ENCODE measurements at regions not wholly inside any gene's neighbourhood (a gene's known extent, or its start where the extent isn't known, plus 50 kb on each side); places are given as distances from the start of the nearest gene placed in this dataset.
"Not testable (repeated sequence)": the region's sequence is repeated elsewhere in the genome, so short reads cannot be mapped to it uniquely, and the experiment has no call there.

DNA sequence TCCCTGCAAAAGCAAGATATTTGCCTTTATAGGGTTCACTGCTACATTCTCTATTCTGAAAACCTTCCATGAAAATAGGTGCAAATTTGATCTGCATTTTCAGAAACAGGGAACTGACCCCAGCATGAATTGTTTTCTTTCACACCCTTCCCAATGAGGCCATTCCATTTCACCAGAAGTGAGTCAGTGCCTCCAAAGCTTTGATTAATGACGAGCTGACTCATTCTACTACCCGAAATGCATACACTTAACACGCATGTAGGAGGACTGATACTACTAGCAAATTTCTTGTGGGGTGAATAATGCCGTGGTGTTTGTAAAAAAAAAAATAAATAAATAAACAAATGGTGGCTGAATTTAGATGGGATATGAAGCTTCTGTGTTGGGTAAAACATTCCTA, 146.9 kb upstream of the FGF13 start:
- Mint-ChIP-seq H3K27me3 (ENCODE audit: low read depth) (no peaks in the 10 kb centered on the region), H3K27ac (no peak overlapping the region), H3K4me3 (no peak overlapping the region), H3K4me1 (no peaks in the 10 kb centered on the region), H3K36me3 (no peaks in the 10 kb centered on the region), H3K9me3 (no peaks in the 10 kb centered on the region)
- TF ChIP-seq, protein P1, sequence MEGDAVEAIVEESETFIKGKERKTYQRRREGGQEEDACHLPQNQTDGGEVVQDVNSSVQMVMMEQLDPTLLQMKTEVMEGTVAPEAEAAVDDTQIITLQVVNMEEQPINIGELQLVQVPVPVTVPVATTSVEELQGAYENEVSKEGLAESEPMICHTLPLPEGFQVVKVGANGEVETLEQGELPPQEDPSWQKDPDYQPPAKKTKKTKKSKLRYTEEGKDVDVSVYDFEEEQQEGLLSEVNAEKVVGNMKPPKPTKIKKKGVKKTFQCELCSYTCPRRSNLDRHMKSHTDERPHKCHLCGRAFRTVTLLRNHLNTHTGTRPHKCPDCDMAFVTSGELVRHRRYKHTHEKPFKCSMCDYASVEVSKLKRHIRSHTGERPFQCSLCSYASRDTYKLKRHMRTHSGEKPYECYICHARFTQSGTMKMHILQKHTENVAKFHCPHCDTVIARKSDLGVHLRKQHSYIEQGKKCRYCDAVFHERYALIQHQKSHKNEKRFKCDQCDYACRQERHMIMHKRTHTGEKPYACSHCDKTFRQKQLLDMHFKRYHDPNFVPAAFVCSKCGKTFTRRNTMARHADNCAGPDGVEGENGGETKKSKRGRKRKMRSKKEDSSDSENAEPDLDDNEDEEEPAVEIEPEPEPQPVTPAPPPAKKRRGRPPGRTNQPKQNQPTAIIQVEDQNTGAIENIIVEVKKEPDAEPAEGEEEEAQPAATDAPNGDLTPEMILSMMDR (IDR thresholded peaks at IDR 0.05; ENCODE audit: unreplicated experiment): no peak
- no peak for DNase-seq (ENCODE audit: low spot score in 2 of 2, unreplicated experiment in 2 of 2)

DNA sequence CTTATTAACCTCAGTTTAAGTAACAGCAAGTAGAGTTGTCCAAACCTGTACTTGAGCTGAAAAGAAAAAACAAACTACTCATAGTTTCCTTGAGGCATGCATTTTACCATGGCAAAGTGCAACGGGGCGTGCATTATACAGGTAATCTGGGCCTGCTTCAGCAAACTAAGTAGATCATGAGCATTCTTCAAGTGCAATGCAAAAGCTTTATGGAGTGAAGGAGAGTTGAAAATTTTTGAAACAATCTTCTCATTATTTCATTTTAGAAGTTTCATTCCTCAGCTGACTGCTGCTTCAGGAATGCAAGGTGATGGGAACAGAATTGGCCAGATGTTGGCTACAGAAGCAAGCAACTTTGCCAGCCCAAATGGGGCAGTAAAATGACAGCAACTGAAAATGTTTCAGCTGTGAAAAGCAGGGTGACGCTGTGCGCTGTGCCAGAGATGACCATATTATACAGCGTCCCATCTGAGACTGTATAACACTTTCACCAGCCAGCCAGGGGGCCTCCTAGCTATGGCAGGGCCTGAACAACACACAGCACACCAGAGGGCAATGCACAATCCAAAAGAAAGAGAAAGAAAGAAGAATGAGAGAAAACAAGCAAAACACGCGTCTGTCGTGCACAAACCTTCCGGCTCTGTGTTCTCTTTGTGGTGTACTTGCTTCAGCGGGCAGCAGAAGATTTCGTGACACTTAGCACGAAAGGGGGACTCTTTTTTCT, 145.5 kb upstream of the FGF13 start:
- Mint-ChIP-seq H3K27ac (no peak overlapping the region), H3K4me1 (no peaks in the 10 kb centered on the region), H3K27me3 (ENCODE audit: low read depth) (no peaks in the 10 kb centered on the region), H3K36me3 (no peaks in the 10 kb centered on the region), H3K4me3 (no peak overlapping the region), H3K9me3 (no peaks in the 10 kb centered on the region)
- TF ChIP-seq, protein P1 (IDR thresholded peaks at IDR 0.05; ENCODE audit: unreplicated experiment): no peak
- DNase-seq (ENCODE audit: low spot score in 2 of 2, unreplicated experiment in 2 of 2): no peak

DNA sequence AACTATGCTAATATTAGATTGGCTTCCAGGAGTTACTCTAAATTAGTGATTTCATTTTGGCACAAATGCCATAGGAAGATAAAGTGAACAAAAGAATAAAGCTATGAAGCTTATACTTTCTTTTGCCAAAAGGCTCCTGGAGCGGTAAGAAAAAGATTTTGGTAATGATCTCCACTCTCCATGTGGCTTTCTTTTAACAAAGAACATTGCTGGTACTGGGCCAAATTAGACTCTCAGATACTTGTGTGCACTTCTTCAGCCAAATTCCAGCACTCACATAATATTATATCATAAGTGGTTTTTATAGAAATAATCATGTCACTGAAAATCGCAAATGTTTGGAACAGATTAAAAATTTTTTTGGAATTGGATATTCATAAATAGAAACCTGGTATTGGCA, 142.4 kb upstream of the FGF13 start:
- Mint-ChIP-seq H3K27me3 (ENCODE audit: low read depth) (peaks cover 3% of the 10 kb centered on the region), H3K36me3 (no peaks in the 10 kb centered on the region), H3K27ac (no peak overlapping the region), H3K4me3 (no peak overlapping the region), H3K9me3 (no peaks in the 10 kb centered on the region), H3K4me1 (no peaks in the 10 kb centered on the region)
- TF ChIP-seq, protein P1 (IDR thresholded peaks at IDR 0.05; ENCODE audit: unreplicated experiment): no peak
- DNase-seq (ENCODE audit: low spot score in 2 of 2, unreplicated experiment in 2 of 2): no peak

DNA sequence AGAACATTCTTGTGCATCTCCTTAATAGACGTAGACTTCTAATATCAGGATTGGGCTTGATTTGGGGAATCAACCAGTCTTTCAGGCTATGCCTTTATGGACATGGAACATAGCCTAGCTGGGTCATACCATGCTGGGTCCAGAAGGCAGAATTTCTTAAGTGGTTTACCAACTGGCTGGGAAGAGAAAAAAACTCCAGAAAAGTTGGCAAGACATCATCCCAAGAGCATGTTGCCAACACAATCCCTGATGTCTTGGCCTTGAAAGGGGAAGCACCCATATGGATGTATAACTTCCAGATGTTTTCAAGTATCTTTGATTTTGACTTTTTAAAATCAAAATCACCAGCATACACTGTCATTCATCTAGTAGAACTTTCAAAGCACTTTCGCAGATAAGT, 138.0 kb upstream of the FGF13 start:
- H3K9me3 Mint-ChIP-seq: no peaks in the 10 kb centered on the region
- TF ChIP-seq, protein P1 (IDR thresholded peaks at IDR 0.05; ENCODE audit: unreplicated experiment): no peak
- no peak overlapping the region for H3K27ac Mint-ChIP-seq
- DNase-seq (ENCODE audit: low spot score in 2 of 2, unreplicated experiment in 2 of 2): no peak
- no peaks in the 10 kb centered on the region for H3K36me3 Mint-ChIP-seq
- no peak overlapping the region for H3K4me3 Mint-ChIP-seq
- no peaks in the 10 kb centered on the region for H3K4me1 Mint-ChIP-seq
- H3K27me3 Mint-ChIP-seq (ENCODE audit: low read depth): peaks cover 3% of the 10 kb centered on the region

DNA sequence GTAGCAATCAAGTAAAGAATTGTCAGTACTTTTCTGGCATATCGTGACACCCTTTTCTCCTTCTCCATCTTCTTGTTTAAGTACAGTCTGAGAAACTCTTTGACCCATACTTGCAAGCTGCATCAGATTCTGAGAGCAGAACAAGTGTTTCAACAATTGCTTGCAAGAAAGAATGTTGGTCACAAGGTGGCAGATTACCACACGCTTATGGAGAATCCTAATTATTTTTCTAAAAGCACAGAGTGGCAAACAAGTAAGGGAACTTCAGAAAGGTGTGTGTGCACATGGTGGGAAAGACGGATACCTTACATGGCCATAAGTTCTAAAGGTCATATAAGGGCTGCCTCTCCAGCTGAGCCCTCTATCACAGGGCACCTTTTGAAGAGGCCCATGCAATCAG, 136.4 kb upstream of the FGF13 start:
- no peaks in the 10 kb centered on the region for H3K9me3 Mint-ChIP-seq
- peaks cover 5% of the 10 kb centered on the region for H3K27me3 Mint-ChIP-seq (ENCODE audit: low read depth)
- no peak for DNase-seq (ENCODE audit: low spot score in 2 of 2, unreplicated experiment in 2 of 2)
- H3K4me3 Mint-ChIP-seq: no peak overlapping the region
- TF ChIP-seq, protein P1 (IDR thresholded peaks at IDR 0.05; ENCODE audit: unreplicated experiment): no peak
- H3K4me1 Mint-ChIP-seq: no peaks in the 10 kb centered on the region
- H3K36me3 Mint-ChIP-seq: no peaks in the 10 kb centered on the region
- H3K27ac Mint-ChIP-seq: no peak overlapping the region

DNA sequence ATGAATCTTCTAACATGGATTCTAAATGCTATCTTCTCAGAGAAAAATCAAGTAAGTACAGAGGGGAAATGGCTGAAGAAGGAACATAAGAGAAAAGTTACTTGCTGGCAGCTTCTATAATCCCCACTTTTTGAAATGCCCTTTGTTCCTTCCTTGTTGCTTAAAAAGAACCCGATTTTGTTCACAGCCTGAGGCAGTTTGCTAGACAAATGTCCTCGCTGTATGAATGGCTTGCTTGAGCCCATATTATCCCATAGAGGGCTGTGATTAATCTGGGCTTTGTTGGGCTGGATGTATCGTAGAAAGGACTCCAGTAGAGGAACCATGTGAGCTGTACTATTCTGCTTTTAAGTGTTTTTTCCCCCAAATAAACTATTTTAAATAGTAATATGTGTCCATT, 134.3 kb upstream of the FGF13 start:
- DNase-seq (ENCODE audit: low spot score in 2 of 2, unreplicated experiment in 2 of 2): no peak
- no peak overlapping the region for H3K27ac Mint-ChIP-seq
- no peaks in the 10 kb centered on the region for H3K9me3 Mint-ChIP-seq
- no peak overlapping the region for H3K4me3 Mint-ChIP-seq
- H3K4me1 Mint-ChIP-seq: no peaks in the 10 kb centered on the region
- TF ChIP-seq, protein P1 (IDR thresholded peaks at IDR 0.05; ENCODE audit: unreplicated experiment): no peak
- peaks cover 2% of the 10 kb centered on the region for H3K27me3 Mint-ChIP-seq (ENCODE audit: low read depth)
- no peaks in the 10 kb centered on the region for H3K36me3 Mint-ChIP-seq

DNA sequence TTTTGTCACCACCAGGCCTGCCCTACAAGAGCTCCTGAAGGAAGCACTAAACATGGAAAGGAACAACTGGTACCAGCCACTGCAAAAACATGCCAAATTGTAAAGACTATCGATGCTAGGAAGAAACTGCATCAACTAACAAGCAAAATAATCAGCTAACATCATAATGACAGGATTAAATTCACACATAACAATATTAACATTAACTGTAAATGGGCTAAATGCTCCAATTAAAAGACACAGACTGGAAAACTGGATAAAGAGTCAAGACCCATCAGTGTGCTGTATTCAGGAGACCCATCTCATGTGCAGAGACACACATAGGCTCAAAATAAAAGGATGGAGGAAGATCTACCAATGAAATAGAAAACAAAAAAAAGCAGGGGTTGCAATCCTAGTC, 95.9 kb upstream of the FGF13 start:
- not testable (repeated sequence) for H3K27ac Mint-ChIP-seq; H3K27me3 Mint-ChIP-seq (ENCODE audit: low read depth); DNase-seq (ENCODE audit: low spot score in 2 of 2, unreplicated experiment in 2 of 2); H3K4me3 Mint-ChIP-seq; H3K36me3 Mint-ChIP-seq; H3K4me1 Mint-ChIP-seq
- H3K9me3 Mint-ChIP-seq: peaks cover 39% of the 10 kb centered on the region
